ENCODE measurements at regions not wholly inside any gene's neighbourhood (a gene's known extent, or its start where the extent isn't known, plus 50 kb on each side); places are given as distances from the start of the nearest gene placed in this dataset.

GRCh38 chr9:82784589-82784988 is 278.4 kb downstream of the RASEF start:
- DNase-seq: no peak
- H3K36me3 ChIP-seq (ENCODE audit: low read depth, missing control alignments): no peaks in the 10 kb centered on the region
- intact Hi-C loops (cut with DNase I; ENCODE audit: low total_unique reads): no loop called here

DNA sequence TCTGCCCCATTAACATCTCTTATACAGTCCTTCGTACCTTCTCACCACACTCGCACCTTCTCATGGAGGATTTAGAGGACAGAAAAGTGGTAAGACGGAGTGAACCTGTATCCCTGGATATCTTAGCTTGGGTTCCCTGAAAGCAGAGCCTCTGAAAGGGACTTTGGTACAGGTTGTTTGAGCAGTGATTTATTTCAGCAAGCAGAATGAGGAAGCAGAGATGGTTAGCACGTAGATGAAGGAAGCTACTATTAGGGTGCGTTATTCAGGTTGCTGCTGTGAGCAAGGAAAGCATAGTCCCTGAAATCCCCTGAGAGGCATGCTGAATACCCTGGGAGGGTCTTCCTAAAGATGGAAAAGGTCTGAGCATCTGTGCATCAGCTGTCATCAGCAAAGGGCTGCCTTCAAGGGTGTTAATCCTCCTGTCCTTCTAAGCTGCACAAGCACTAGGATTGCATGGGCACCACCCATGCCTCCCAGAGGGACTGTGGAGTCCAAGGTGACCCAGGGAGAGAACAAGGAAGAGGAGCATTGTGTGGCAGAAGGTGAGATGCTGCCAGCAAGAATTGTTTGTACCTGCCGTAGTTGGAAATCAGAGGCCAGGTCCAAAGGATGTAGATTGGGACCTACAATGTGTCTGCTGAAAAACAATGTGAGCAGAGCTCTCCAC is 273.7 kb downstream of the RASEF start:
- no peak for DNase-seq
- H3K36me3 ChIP-seq (ENCODE audit: low read depth, missing control alignments): no peaks in the 10 kb centered on the region
- H3K27me3 ChIP-seq: no peaks in the 10 kb centered on the region
- WGBS, 2 donors: 76 to 82% methylated on average over 6 of the region's 6 CpGs
- no peak overlapping the region for H3K27ac ChIP-seq
- no peaks in the 10 kb centered on the region for H3K4me1 ChIP-seq
- no peak for TF ChIP-seq CTCF (IDR thresholded peaks at IDR 0.05)
- TF ChIP-seq POLR2A (IDR thresholded peaks at IDR 0.05): no peak
- no peak overlapping the region for H3K4me3 ChIP-seq
- H3K9me3 ChIP-seq: no peaks in the 10 kb centered on the region
- intact Hi-C loops (cut with DNase I; ENCODE audit: low total_unique reads): no loop called here

More at GRCh38 chr9:82784589-82784988, 278.4 kb downstream of the RASEF start:
- no peaks in the 10 kb centered on the region for H3K9me3 ChIP-seq
- 78 to 95% methylated on average over 1 of the region's 1 CpG for WGBS, 2 donors
- H3K4me3 ChIP-seq: no peak overlapping the region
- TF ChIP-seq POLR2A (IDR thresholded peaks at IDR 0.05) (no peak), CTCF (IDR thresholded peaks at IDR 0.05) (no peak)
- H3K27ac ChIP-seq: no peak overlapping the region
- H3K27me3 ChIP-seq: no peaks in the 10 kb centered on the region
- no peaks in the 10 kb centered on the region for H3K4me1 ChIP-seq

DNA sequence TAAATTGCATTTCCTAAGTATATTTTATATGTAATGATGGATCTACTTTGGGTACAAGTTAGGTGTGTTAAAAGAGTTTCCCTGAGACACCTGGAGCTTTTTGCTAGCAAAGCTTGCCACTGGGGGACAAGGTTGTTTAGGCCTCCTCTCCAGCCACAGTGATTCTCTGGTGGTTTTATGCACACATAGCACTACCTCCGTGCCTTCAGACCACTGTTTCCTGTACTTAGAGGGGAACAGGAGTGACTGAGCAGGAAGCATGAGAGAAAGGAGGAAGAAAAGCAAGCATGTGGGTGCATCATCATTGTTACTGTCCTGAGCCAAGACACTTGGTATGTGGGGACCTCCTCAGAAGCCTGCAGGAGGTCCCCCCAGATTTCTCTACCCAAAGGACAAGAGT is 272.1 kb downstream of the RASEF start:
- WGBS, 2 donors: 62 to 82% methylated on average over 1 of the region's 1 CpG
- intact Hi-C loops (cut with DNase I; ENCODE audit: low total_unique reads): no loop called here
- no peaks in the 10 kb centered on the region for H3K36me3 ChIP-seq (ENCODE audit: low read depth, missing control alignments)
- no peak for DNase-seq
- no peak for TF ChIP-seq CTCF (IDR thresholded peaks at IDR 0.05)
- TF ChIP-seq POLR2A (IDR thresholded peaks at IDR 0.05): no peak
- no peaks in the 10 kb centered on the region for H3K4me1 ChIP-seq
- no peak overlapping the region for H3K27ac ChIP-seq
- H3K9me3 ChIP-seq: no peaks in the 10 kb centered on the region
- H3K4me3 ChIP-seq: no peak overlapping the region
- H3K27me3 ChIP-seq: no peaks in the 10 kb centered on the region

DNA sequence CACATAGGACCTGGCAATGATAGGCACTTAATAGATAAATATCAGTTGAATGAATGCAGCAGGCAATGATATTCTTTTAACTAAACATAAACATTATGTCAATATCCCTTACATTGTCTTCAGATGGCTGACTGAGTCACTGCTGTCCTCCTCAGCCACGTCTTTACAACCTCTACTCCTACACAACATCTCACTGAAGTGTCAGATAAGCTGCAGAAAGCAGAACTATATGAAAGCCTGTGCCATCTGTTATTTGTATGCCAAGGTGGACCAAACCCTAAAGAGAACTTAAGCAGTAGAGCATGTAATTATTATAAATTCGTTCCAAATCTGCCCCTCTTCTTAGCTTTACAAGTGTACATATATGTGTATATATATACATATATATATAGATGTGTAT is 271.2 kb downstream of the RASEF start:
- WGBS, 2 donors: 69 to 76% methylated on average over 2 of the region's 2 CpGs
- intact Hi-C loops (cut with DNase I; ENCODE audit: low total_unique reads): no loop called here
- no peak overlapping the region for H3K4me3 ChIP-seq

More for the DNA sequence above, 271.2 kb downstream of the RASEF start:
- DNase-seq: no peak
- H3K36me3 ChIP-seq (ENCODE audit: low read depth, missing control alignments): no peaks in the 10 kb centered on the region
- no peaks in the 10 kb centered on the region for H3K4me1 ChIP-seq
- H3K27me3 ChIP-seq: no peaks in the 10 kb centered on the region
- TF ChIP-seq CTCF (IDR thresholded peaks at IDR 0.05) (no peak), POLR2A (IDR thresholded peaks at IDR 0.05) (no peak)
- no peaks in the 10 kb centered on the region for H3K9me3 ChIP-seq
- no peak overlapping the region for H3K27ac ChIP-seq

Measured in testis (tissue), 2 donors.